B cell (primary cell): ENCODE measurements at regions not wholly inside any gene's neighbourhood (a gene's known extent, or its start where the extent isn't known, plus 50 kb on each side); places are given as distances from the start of the nearest gene placed in this dataset.

ENCODE experiments used
- ATAC-seq: fragments of 200-7000 bp; cut with Tn5 transposase; one replicate; pipeline ENCODE4 v1.10.0; 2021; ENCODE audit warnings: low read depth, mild to moderate bottlenecking, moderate number of reproducible peaks, moderate library complexity
- CTCF ChIA-PET: fragments of 350-600 bp; sonication (Branson Sonifier 250); formaldehyde crosslinking; loops from one replicate; lab custom pipeline; 2021; ENCODE audit warnings: antibody characterized with exemption, inconsistent platforms; lab: Charles Lee
- POLR2A ChIA-PET: fragments of 350-600 bp; sonication (Branson Sonifier 250); formaldehyde crosslinking; loops from one replicate; lab custom pipeline; 2021; ENCODE audit warnings: antibody characterized with exemption; lab: Charles Lee
- DNase-seq: peaks from one replicate; pipeline ENCODE4 v3.0.0; 2013
- H2AFZ ChIP-seq: 2 replicates; pipeline ENCODE4 v1.6.1; 2012; ENCODE audit warnings: mild to moderate bottlenecking, low read depth, low read length; ENCODE audit not compliant: insufficient read depth, poor library complexity, severe bottlenecking
- H3K27ac ChIP-seq, 2 donors: 1 replicate in 1 of 2; 2 replicates in 1 of 2; pipeline ENCODE4 v1.5.1; 2012 to 2013; ENCODE audit warnings: low read length in 2 of 2, mild to moderate bottlenecking in 2 of 2, moderate library complexity in 1 of 2
- H3K27me3 ChIP-seq, 4 experiments: fragments of 200-600 bp in 1 of 4; sonication (generic) in 1 of 4; replicated peaks in 1 of 4; 1 replicate in 2 of 4; 2 replicates in 2 of 4; pipeline versions ENCODE4 v1.6.1 to v1.7.0; 2013 to 2016; ENCODE audit warnings: low read length in 3 of 4, mild to moderate bottlenecking in 2 of 4, mixed read lengths in 1 of 4, moderate library complexity in 1 of 4; ENCODE audit not compliant: insufficient read depth in 4 of 4, control insufficient read depth in 3 of 4; ENCODE audit errors: control extremely low read depth in 1 of 4
- H3K36me3 ChIP-seq, 2 experiments: replicated peaks in 1 of 2; 1 replicate in 1 of 2; 2 replicates in 1 of 2; pipeline versions ENCODE4 v1.6.1 to v1.7.1; 2013; ENCODE audit warnings: low read length in 1 of 2; ENCODE audit not compliant: insufficient read depth in 2 of 2, control insufficient read depth in 1 of 2; ENCODE audit errors: control extremely low read depth in 1 of 2, extremely low read depth in 1 of 2
- H3K4me1 ChIP-seq, 2 donors: fragments of 200-600 bp in 1 of 2; sonication (generic) in 1 of 2; 1 replicate in 1 of 2; 2 replicates in 1 of 2; pipeline versions ENCODE4 v1.5.1 to v1.6.1; 2013 to 2017; ENCODE audit warnings: low read length in 2 of 2; ENCODE audit not compliant: control insufficient read depth in 2 of 2, insufficient read depth in 2 of 2
- H3K4me2 ChIP-seq: replicated peaks from 2 replicates; pipeline ENCODE3; 2012; ENCODE audit warnings: mild to moderate bottlenecking, low read depth, low read length; ENCODE audit not compliant: poor library complexity, severe bottlenecking
- H3K4me3 ChIP-seq, 5 experiments: fragments of 200-600 bp in 1 of 5; sonication (generic) in 1 of 5; 1 replicate in 3 of 5; 2 replicates in 2 of 5; pipeline versions ENCODE4 v1.5.1 to v1.7.0; 2011 to 2016; ENCODE audit warnings: low read length in 4 of 5, mild to moderate bottlenecking in 4 of 5, low read depth in 2 of 5, control low read depth in 1 of 5, moderate library complexity in 1 of 5; ENCODE audit not compliant: insufficient read depth in 1 of 5; ENCODE audit errors: control extremely low read depth in 1 of 5, extremely low read depth in 1 of 5
- H3K79me2 ChIP-seq: fragments of 200-600 bp; sonication (generic); one replicate; pipeline ENCODE4 v1.6.0; 2016; ENCODE audit warnings: low read length; ENCODE audit not compliant: control insufficient read depth, insufficient read depth
- H3K9ac ChIP-seq: fragments of 200-600 bp; sonication (generic); 2 replicates; pipeline ENCODE4 v1.6.1; 2017; ENCODE audit warnings: mild to moderate bottlenecking, low read length, moderate library complexity
- H3K9me3 ChIP-seq, 3 donors: one replicate each; pipeline versions ENCODE4 v1.6.1 to v1.7.1; 2013; ENCODE audit warnings: low read length in 2 of 3; ENCODE audit not compliant: control insufficient read depth in 2 of 3, insufficient read depth in 1 of 3; ENCODE audit errors: control extremely low read depth in 1 of 3
- H4K20me1 ChIP-seq: 2 replicates; pipeline ENCODE4 v1.6.0; 2012; ENCODE audit warnings: mild to moderate bottlenecking, low read length; ENCODE audit not compliant: insufficient read depth, control insufficient read depth, poor library complexity, severe bottlenecking
- H3K27ac Mint-ChIP-seq: one replicate; pipeline ENCODE4 v1.8.0; 2021; ENCODE audit warnings: mixed read lengths
- H3K27me3 Mint-ChIP-seq: one replicate; pipeline ENCODE4 v1.8.0; 2021; ENCODE audit warnings: mixed read lengths
- H3K4me1 Mint-ChIP-seq: one replicate; pipeline ENCODE4 v1.8.0; 2021; ENCODE audit warnings: mixed read lengths
- H3K4me3 Mint-ChIP-seq: one replicate; pipeline ENCODE4 v1.8.0; 2021; ENCODE audit warnings: mixed read lengths
- H3K9me3 Mint-ChIP-seq: one replicate; pipeline ENCODE4 v1.8.0; 2022; ENCODE audit warnings: mixed read lengths; ENCODE audit not compliant: insufficient read depth
- CTCF ChIP-seq: fragments of 200-600 bp; IDR thresholded peaks from one replicate; pipeline ENCODE4 v1.8.0; 2022; ENCODE audit warnings: antibody characterized with exemption, mild to moderate bottlenecking
- EZH2 ChIP-seq: IDR thresholded peaks from 2 replicates; pipeline ENCODE4 v1.6.1; 2012; ENCODE audit warnings: borderline replicate concordance, low read depth, mild to moderate bottlenecking, moderate library complexity, low read length; ENCODE audit not compliant: insufficient read depth, poor library complexity, severe bottlenecking
- WGBS: methylation state at CpG from one replicate; pipeline ENCODE4 v1.1.5; 2013; ENCODE audit warnings: missing lambda C conversion rate; ENCODE audit not compliant: insufficient coverage; 5-methylcytosine and 5-hydroxymethylcytosine counted together
- intact Hi-C: fragments of 100-400 bp; cut with micrococcal nuclease; formaldehyde crosslinking; loops from one replicate; pipeline ENCODE4 v1.10.0; 2022

GRCh38 chr4:175932116-175932515 is 120.1 kb upstream of the GPM6A start:
- intact Hi-C loops: no loop called here
- TF ChIP-seq EZH2 (no peak), CTCF (no peak)
- CTCF ChIA-PET: no interaction called here
- Mint-ChIP-seq H3K9me3 (no peaks in the 10 kb centered on the region), H3K27ac (no peak overlapping the region), H3K4me1 (no peaks in the 10 kb centered on the region), H3K4me3 (no peak overlapping the region), H3K27me3 (no peaks in the 10 kb centered on the region)
- no peaks in the 10 kb centered on the region for H3K27me3 ChIP-seq
- no peaks in the 10 kb centered on the region for H4K20me1 ChIP-seq
- H2AFZ ChIP-seq: no peak overlapping the region
- no peak overlapping the region for H3K4me2 ChIP-seq
- DNase-seq (no peak), ATAC-seq (no peak)
- no peaks in the 10 kb centered on the region for H3K36me3 ChIP-seq
- no peak overlapping the region for H3K9ac ChIP-seq
- no peaks in the 10 kb centered on the region for H3K9me3 ChIP-seq
- no peak overlapping the region for H3K4me3 ChIP-seq
- H3K79me2 ChIP-seq: no peaks in the 10 kb centered on the region
- 92% methylated on average over 4 of the region's 9 CpGs for WGBS
- H3K4me1 ChIP-seq: no peaks in the 10 kb centered on the region
- H3K27ac ChIP-seq: no peak overlapping the region
- POLR2A ChIA-PET: no interaction called here

GRCh38 chr4:175934506-175934905 is 122.4 kb upstream of the GPM6A start:
- CTCF ChIA-PET: interaction anchor here (0.8 kb wide), 1 partner anchor 15 kb away, joined by 3 read pairs; no protein-coding TSS in a partner anchor
- no peak overlapping the region for H3K4me3 Mint-ChIP-seq
- no CpG with 5 or more reads among the region's 3 CpGs for WGBS

More at GRCh38 chr4:175934506-175934905, 122.4 kb upstream of the GPM6A start:
- no peaks in the 10 kb centered on the region for H3K9me3 ChIP-seq
- H3K9me3 Mint-ChIP-seq: no peaks in the 10 kb centered on the region
- no peak overlapping the region for H3K4me3 ChIP-seq
- intact Hi-C loops: no loop called here
- no peak overlapping the region for H3K27ac Mint-ChIP-seq
- no peak overlapping the region for H3K4me2 ChIP-seq
- H3K27me3 Mint-ChIP-seq: no peaks in the 10 kb centered on the region
- no peaks in the 10 kb centered on the region for H3K79me2 ChIP-seq
- no peak overlapping the region for H3K27ac ChIP-seq
- no peak overlapping the region for H2AFZ ChIP-seq
- H3K4me1 ChIP-seq: no peaks in the 10 kb centered on the region
- H3K36me3 ChIP-seq: no peaks in the 10 kb centered on the region
- H3K4me1 Mint-ChIP-seq: no peaks in the 10 kb centered on the region
- H4K20me1 ChIP-seq: no peaks in the 10 kb centered on the region
- no peak for DNase-seq
- H3K9ac ChIP-seq: no peak overlapping the region
- H3K27me3 ChIP-seq: no peaks in the 10 kb centered on the region
- no peak for ATAC-seq
- POLR2A ChIA-PET: no interaction called here
- TF ChIP-seq CTCF: no peak
- no peak for TF ChIP-seq EZH2
